ENCODE measurements at regions not wholly inside any gene's neighbourhood (a gene's known extent, or its start where the extent isn't known, plus 50 kb on each side); places are given as distances from the start of the nearest gene placed in this dataset.
"Not testable (repeated sequence)": the region's sequence is repeated elsewhere in the genome, so short reads cannot be mapped to it uniquely, and the experiment has no call there.

DNA sequence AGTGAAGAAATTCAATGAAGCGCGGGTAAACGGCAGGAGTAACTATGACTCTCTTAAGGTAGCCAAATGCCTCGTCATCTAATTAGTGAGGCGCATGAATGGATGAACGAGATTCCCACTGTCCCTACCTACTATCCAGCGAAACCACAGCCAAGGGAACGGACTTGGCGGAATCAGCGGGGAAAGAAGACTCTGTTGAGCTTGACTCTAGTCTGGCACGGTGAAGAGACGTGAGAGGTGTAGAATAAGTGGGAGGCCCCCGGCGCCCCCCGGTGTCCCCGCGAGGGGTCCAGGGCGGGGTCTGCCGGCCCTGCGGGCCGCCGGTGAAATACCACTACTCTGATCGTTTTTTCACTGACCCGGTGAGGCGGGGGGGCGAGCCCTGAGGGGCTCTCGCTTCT is 317.8 kb upstream of the IRS4 start:
- TF ChIP-seq, protein P1, sequence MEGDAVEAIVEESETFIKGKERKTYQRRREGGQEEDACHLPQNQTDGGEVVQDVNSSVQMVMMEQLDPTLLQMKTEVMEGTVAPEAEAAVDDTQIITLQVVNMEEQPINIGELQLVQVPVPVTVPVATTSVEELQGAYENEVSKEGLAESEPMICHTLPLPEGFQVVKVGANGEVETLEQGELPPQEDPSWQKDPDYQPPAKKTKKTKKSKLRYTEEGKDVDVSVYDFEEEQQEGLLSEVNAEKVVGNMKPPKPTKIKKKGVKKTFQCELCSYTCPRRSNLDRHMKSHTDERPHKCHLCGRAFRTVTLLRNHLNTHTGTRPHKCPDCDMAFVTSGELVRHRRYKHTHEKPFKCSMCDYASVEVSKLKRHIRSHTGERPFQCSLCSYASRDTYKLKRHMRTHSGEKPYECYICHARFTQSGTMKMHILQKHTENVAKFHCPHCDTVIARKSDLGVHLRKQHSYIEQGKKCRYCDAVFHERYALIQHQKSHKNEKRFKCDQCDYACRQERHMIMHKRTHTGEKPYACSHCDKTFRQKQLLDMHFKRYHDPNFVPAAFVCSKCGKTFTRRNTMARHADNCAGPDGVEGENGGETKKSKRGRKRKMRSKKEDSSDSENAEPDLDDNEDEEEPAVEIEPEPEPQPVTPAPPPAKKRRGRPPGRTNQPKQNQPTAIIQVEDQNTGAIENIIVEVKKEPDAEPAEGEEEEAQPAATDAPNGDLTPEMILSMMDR (IDR thresholded peaks at IDR 0.05) = not testable (repeated sequence)
- TF ChIP-seq POLR2A (IDR thresholded peaks at IDR 0.05) = not testable (repeated sequence)

Data from thyroid gland (tissue), 4 donors.